Muscle of back (tissue), 3 donors: ENCODE measurements at regions not wholly inside any gene's neighbourhood (a gene's known extent, or its start where the extent isn't known, plus 50 kb on each side); places are given as distances from the start of the nearest gene placed in this dataset.
"Not testable (repeated sequence)": the region's sequence is repeated elsewhere in the genome, so short reads cannot be mapped to it uniquely, and the experiment has no call there.

Experiments used
- DNase-seq, 3 donors: peaks; one replicate each; pipeline versions ENCODE4 v3.0.0 to v3.0.0-alpha.2; 2013

GRCh38 chr11:100531290-100531689 is 155.8 kb upstream of the ARHGAP42 start:
- DNase-seq = not testable (repeated sequence)

DNA sequence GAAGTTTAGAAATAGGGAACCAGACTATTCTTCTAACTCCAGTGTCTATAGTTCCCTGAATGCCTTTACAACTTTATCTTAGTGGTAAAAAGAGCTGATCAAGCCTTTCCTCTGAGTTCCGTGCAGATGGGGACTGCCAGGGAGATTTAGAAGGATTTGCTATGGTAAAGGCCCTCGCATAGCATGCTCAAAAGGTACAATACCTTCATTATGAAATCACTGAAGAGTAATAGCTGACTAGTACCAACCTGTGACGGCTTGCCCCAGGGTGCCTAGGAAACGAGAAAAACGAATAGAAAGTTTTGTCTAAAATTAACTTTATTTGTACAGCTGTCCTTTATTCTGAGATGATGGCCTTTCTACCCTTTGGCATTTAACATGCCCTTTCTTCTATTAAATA is 150.1 kb upstream of the ARHGAP42 start:
- no peak for DNase-seq

- DNase-seq = no peak
Observed at GRCh38 chr11:100543386-100543785, 143.7 kb upstream of the ARHGAP42 start.

- DNase-seq = no peak
Observed at GRCh38 chr11:100545556-100545955, 141.5 kb upstream of the ARHGAP42 start.

DNA sequence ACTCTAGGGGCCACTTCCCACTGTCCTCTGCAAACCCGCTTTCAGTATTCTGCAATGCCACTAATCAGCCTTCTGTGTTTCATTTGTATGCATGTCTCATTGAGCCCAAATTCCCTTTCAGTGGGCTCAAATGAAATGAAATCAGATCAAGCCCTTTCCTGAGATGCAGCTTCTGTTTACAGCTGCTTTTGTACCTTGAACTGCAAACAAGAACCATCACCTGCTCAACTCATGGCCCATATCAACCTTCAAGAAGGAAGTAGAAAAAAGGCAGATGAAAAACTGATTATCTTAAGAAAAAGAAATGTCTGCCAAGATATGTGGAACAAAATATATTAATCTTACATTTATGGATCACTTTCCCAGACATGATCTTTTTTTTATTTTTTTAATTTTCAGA is 141.1 kb upstream of the ARHGAP42 start:
- DNase-seq = no peak

DNA sequence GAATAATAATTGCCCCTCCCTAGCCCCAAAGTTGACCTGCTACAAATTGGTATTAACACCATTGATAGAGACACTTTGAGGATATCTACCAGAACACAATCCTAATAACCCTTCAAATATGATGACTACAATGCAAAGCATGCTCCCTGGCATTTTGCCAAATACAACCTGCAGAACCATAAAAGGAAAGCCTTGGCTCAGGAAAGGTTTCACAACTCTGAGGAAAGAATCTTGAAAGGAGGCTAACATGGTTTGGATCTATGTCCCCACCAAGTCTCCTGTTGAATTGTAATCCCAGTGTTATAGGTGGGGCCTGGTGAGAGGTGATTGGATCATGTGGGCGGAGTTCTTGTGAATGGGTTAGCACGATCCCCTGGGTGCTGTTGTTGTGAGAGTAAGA is 140.4 kb upstream of the ARHGAP42 start:
- DNase-seq = no peak

GRCh38 chr11:100550298-100550697 is 136.8 kb upstream of the ARHGAP42 start:
- no peak for DNase-seq

- no peak for DNase-seq
Observed at GRCh38 chr11:100550912-100551632, 136.0 kb upstream of the ARHGAP42 start.

DNA sequence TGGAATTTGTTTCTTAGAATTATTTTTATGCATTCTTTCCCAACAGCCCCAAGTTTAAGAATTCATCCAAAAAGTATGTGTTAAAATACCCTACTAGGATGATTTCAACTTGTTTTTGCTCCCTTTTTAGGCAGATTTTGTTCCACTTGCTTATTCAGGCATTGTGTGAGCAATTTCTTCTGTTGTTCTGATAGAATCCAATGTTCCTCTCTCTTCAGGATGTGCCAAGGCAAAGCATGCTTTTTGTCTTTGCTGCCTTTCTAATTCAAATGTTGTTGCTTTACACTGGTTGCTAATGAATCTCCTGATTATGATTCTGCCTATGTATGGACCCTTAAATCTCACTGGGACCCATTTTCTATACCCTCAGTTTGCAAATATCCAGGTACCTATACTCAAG is 131.2 kb upstream of the ARHGAP42 start:
- DNase-seq = no peak

DNA sequence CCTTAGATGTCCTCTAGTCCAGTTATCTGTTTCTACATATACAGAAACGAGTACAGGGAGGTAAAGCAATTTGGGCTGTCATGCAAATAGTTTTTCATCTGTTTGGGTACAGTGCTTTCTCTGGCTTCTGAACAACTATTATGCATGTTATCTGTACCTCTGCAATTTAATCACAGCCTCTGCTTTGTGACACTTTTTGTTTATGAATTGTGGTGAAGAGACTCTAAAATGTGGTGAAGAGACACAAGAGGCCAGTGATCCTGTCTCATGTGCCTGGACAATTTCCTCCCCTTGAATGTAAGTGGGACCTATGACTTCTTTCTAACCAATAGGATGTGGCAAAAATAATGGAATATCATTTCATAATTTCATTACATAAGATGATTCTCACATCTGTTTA is 130.3 kb upstream of the ARHGAP42 start:
- no peak for DNase-seq

- DNase-seq = peak in 1 of 3 donors; percentile 43
Observed at GRCh38 chr11:100557830-100558611, 129.1 kb upstream of the ARHGAP42 start.

DNA sequence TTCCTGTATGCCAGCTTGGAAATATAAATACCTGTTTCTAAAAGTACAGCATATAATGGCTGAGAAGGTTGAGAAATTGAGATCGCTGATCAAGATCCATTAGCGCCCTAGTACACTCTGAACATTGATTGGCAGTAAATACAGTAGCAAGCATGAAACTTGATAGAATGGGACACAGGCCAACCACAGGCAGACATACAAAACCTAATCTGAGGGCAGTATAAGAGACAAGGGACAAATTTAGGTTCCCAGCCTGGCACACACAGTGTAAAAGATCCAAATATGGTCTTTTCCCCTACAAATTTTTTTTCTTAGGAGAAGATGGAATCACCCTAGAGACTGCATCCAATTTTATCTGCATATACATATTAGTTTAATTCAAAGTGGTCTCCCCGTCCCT is 126.5 kb upstream of the ARHGAP42 start:
- DNase-seq = no peak

- DNase-seq = peak in 1 of 3 donors; percentile 24
Observed at GRCh38 chr11:100561323-100561722, 125.8 kb upstream of the ARHGAP42 start.

- DNase-seq = peak; percentile 39 to 81 (median 73)
Observed at GRCh38 chr11:100562128-100562527, 125.0 kb upstream of the ARHGAP42 start.

- DNase-seq = peak in 1 of 3 donors; percentile 37
Observed at GRCh38 chr11:100563541-100564280, 123.4 kb upstream of the ARHGAP42 start.

DNA sequence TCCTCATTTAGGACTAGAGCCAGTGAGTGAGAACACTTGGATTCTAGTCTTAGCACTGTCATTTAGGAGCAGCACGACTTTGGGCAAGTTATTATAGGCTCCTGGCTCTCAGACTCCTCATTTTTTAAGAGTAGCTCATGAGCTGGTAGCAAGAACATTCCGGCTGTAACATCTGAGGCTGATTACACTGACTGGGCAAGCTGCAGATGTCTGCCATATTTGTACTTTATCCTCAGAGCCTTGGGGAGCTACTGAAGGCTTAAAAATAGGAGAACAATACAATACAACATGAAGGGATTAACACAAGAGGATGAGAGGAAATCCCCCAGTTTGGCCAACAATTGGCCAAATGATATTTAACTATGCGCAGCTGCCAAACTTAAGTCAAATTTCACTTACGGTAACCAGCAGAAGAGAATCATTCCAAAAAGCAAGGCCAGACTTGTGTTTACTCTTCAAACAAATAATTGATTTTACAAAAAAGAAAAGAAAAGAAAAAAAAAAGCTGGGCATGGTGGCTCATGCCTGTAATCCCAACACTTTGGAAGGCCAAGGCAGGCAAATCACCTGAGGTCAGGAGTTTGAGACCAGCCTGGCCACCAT is 113.1 kb upstream of the ARHGAP42 start:
- no peak for DNase-seq

GRCh38 chr11:100574894-100575769 is 112.0 kb upstream of the ARHGAP42 start:
- DNase-seq = peak in 2 of 3 donors; percentile 30 to 69

DNA sequence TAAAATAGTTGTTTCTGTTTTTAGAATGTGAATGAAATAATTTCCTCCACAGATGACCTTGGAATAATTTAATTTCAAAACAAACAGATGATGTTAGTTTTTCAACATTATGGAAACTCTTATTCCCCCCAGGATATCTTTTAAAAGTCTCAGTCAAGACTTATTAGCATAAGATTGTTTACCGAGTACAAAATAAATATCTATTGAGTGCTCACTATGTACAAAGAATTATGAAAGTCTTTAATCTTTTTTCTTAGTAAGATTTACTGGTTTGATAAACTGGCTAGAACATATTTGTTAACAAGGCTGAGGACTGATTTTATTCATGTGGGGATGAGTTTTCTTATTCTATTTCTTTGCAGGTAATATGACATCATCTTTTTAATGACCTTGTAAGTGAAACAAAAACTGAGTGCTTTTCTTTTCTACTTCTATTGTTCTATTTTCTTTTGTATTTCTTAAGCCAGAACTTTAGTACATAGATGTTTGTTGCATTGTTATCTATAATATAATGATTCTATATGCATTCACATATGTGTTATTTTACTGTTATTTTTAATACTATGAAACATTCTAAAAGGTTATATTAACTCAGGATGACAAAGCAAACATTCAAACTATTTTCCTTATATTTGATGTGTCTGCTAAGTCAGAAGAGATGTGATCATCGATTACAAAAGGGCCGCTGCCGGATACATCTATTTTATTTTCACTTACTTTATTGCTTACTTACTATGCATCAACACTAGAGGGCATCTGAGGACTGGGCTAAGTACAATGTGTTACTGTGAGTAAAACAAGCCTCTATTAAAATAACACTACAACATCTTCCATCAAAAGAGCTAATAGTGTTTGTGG is 111.0 kb upstream of the ARHGAP42 start:
- DNase-seq = peak; percentile 51 to 75 (median 55)

DNA sequence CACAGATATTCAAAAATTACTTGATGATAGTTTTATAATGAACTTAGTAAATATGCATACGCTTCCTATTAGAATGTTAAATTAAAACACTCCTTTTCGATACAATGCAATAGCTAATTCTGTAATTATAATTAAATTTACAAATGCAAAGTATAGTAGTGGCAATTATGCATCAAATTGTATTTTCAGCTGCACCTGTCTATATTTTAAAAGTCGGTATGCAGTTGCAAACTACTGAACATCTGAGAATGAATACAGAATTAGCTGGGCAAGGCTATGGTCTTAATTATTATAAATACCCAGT is 110.4 kb upstream of the ARHGAP42 start:
- DNase-seq = no peak

DNA sequence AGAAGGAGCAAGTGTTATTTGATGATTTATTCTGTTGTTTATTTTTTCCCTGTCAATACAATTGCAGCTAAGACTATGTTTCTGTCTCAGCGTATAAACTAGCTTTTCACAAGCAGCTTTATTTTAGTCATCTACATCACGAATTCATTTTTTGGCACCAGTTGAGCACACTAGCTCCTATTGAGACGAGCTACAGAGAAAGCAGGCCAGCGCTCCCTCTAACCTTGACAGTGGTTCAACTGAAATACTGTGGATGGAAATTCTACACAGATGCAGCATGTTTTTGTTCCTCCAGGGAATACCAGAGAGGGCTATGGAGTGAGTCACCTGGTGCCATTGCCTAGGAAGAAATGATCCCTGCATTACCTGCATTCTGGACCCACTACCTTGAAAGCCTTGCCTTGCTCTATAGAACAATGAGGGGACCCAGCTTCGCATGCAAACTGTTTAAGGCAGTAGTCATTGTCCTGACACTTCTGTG is 108.2 kb upstream of the ARHGAP42 start:
- DNase-seq = no peak
